NCI-H1417 treated with DMSO at 0.1 percent for 48 hours (cell line): ENCODE measurements at regions not wholly inside any gene's neighbourhood (a gene's known extent, or its start where the extent isn't known, plus 50 kb on each side); places are given as distances from the start of the nearest gene placed in this dataset.

Experiments
- DNase-seq: peaks from one replicate; lab custom pipeline; 2025; lab: John Stamatoyannopoulos, UW

- DNase-seq, result no peak
Measured at GRCh38 chr9:99537996-99538395, 283.7 kb upstream of the NR4A3 start.

DNA sequence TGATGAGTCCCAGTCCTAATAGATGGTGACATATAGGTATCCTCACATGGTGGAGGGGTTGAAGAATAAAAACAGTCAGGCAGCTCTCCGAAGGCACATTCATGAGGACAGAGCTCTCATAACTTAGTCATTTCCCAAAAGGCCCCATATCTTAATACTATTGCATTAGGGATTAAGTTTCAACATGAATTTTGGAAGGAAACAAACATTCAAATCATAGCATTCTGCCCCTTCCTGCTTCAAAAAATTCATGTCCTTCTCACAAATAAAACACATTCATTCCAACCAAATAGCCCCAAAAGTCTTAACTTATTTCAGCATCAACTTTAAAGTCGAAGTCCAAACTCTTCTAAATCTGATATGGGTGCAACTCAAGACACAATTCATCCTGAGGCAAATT lies 277.2 kb upstream of the NR4A3 start:
- no peak for DNase-seq

DNA sequence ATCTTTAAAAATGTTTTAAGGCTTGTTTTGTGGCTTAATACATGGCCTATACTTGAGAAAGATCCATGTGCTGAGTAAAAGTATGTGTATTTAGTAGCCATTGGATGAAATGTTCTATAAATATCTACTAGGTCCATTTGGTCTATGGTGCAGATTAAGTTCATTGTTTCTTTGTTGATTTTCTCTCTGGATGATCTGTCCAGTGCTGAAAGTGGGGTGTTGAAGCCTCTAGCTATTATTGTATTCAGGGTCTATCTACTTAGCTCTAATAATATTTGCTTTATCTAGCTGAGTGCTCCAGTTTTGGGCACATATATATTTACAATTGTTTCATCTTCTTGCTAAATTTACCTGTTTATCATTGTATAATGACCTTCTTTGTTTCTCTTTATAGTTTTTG lies 272.2 kb upstream of the NR4A3 start:
- DNase-seq, result no peak

DNA sequence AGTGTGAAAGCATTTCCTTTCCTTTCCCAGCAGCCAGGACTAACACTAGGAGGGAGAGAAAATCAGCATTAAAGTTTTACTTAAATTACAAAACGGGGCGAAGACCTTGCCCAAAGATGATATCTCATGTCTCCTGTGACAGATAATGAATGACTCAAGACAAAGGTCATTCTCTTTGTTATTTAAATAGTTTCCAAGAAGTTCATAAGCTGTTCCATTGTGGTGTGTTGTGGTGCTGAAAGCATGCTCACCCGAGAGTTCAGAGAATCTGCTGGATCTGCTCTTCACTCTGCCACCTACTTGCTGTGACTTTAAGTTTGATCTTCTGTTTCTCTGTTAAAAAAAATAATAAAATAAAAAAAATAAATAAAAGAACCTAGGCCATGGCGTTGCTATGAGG lies 265.9 kb upstream of the NR4A3 start:
- DNase-seq, result no peak

DNA sequence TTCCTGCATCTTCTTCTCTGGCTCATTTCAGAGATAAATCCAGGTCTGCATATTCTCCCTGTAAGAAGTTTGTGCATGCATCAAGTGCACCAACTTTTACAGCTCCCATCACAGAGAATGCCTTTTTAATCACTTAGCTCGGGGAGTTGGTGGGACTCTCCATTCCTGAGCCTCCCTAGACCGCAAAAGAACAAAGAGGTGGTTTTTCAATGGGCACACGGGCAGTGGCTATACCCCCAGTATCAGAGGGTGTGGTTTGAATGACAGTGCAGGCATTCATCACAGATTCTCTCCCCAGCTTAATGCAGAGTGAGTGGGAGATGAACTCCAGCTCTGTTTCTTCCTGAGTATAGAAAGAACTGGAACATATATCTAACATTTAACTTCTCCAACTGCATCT lies 264.7 kb upstream of the NR4A3 start:
- no peak for DNase-seq

- no peak for DNase-seq
Measured at GRCh38 chr9:99557816-99558215, 263.9 kb upstream of the NR4A3 start.

- DNase-seq, result no peak
Measured at GRCh38 chr9:99559776-99560175, 261.9 kb upstream of the NR4A3 start.

DNA sequence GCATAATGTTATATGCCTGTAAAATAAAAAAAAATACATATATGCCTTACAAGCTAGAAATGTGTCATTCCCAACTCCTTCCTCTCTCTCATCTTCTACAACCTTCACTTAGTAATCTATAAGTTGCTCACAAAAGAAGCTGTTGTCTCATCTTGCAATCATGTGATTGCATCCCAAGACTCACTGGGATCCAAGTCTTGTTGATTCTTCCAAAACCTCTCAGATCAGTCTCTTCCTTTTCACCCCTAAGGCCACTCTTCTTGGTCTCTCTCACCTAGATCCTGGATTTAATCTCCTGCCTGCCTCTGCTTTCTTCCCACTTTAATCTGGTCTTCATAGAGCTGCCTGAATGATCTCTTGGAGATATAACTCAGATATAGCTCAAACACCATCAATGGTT lies 261.1 kb upstream of the NR4A3 start:
- DNase-seq, result no peak

DNA sequence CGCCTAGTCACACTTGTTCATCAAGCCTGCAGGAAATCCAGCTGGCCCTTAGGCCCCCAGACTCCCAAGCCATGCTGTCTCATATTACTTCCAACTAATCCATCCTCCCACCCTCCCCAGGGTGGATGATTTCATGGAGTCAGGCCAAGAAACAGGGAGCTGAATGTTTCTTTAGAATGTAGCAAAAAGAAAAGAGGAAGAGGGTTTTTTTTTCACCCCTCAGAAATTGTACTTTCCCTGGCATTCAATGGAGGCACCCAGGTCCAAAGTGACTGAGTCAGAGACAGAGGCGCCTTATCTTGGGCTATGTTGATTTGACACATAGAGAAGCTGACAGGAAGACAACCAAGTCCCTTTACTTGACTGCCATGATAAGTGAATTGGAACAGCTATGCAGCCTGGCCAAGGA lies 260.2 kb upstream of the NR4A3 start:
- no peak for DNase-seq

GRCh38 chr9:99561961-99562565 lies 259.6 kb upstream of the NR4A3 start:
- DNase-seq, result no peak

- DNase-seq, result no peak
Measured at GRCh38 chr9:99563364-99563763, 258.3 kb upstream of the NR4A3 start.

- no peak for DNase-seq
Measured at GRCh38 chr9:99565203-99565602, 256.5 kb upstream of the NR4A3 start.

GRCh38 chr9:99567436-99567835 lies 254.2 kb upstream of the NR4A3 start:
- no peak for DNase-seq

DNA sequence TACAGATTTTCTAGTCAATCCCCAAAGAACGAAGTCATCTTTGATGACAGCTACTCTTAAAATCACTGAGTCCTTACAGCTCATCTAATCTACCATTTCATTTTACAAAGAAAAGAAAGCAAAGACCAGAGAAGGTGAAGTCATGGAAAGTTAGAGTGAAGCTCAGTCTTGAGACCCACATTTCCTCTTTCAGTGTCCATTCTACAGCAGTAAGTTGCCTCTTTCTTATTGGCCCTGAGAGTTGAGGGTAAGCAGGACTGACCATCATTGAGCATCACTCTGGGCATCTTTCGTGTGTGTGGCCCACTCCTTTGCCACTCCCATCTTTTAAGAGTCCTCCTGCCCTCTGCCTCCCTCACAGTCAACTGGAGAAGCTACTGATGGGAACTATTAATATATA lies 251.8 kb upstream of the NR4A3 start:
- no peak for DNase-seq

DNA sequence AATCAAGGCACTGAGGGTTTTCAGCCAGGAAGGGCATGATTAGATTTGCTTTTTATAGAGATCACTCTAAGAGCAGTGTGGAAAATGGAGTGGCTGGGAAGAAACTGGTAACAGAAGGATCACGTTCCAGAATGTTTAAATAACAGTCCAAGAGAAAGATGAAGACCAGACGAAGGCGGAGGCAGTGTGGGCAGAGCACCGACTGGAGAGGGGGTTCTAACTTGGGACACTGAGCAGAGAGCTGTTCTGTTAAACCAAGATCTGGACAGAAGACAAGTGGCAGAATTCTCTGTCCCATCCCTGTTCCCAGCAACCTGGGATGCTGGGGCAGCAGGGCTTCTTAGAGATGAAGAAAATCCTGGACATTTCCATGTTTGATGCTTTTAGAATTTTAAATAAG lies 249.1 kb upstream of the NR4A3 start:
- no peak for DNase-seq

DNA sequence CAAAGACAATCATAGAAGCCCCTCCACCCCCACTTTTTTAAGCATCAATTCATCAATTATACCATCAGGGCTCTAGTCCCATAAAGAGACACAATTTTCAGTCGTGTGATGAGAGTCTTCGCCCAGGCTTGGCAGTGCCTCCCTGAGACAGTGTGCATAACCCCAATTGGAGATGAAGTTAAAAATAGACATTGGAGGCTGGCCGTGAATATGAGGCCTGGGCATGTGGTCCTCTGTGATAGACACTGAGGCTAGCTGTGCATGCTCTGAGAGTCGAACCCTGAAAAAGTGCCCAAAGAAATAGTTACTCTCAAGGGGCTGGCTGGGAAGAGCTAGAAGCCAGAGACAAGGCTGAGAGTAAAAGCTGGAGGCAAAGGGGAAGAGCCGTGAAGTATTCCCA lies 248.6 kb upstream of the NR4A3 start:
- no peak for DNase-seq

GRCh38 chr9:99573886-99574285 lies 247.8 kb upstream of the NR4A3 start:
- no peak for DNase-seq

- DNase-seq, result no peak
Measured at GRCh38 chr9:99576002-99576401, 245.7 kb upstream of the NR4A3 start.

DNA sequence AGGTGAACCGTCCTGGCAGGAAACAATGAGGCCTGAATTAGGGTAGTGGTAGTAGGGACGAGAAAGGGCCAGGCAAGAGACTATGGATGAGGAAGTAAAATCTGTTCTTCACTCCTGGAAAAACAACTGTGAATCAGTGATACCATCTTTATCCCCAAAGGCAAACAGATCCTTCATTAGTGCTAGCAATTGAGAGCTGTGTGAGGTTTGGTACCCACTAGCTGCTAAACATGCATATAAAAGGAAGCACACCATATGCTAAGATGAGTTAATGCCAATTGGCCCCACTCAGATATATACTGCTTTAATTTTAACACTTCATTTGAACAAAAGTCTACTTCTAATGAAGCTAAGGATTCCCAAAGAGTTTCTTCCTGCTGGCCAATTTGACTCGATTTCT lies 244.8 kb upstream of the NR4A3 start:
- DNase-seq, result no peak

- no peak for DNase-seq
Measured at GRCh38 chr9:99577351-99577750, 244.3 kb upstream of the NR4A3 start.

DNA sequence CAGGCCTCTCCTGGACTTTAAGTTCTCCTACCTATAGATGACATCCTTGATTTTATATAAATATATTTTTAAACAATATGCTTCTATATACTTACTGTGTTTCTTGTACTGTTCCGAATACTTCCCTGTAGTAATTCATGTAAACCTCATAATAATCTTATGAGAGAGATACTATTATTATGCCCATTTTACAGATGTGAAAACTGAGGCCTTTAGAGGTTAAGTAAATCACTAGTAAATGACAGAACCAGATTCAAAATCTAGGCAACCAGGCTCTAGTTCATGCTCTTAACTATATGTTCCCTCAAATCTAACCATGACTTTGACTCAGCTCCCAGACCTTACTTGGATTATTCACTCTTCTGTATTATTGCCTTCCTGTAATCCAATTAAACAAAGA lies 243.0 kb upstream of the NR4A3 start:
- no peak for DNase-seq

GRCh38 chr9:99579964-99580363 lies 241.7 kb upstream of the NR4A3 start:
- DNase-seq, result no peak

DNA sequence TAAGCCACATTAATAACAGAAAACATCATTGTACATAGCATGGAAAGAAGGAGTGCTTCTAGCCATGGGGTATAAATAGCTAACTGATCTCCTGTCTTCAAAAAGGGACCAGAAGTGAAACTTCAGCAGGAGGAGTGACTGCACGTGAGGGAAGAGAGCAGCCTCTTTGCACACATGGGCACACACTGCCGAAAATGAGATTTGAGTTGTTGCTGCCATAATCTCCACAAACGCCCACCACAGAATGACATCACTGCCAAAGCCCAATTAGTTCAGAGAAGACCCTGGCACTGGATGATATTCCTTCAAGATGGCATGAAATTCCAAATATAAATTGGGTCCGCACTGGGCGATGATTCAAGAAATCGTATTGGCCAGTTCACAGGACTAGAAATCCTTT lies 238.9 kb upstream of the NR4A3 start:
- no peak for DNase-seq

GRCh38 chr9:99588299-99588698 lies 233.4 kb upstream of the NR4A3 start:
- DNase-seq, result no peak

- DNase-seq, result no peak
Measured at GRCh38 chr9:99588747-99589146, 232.9 kb upstream of the NR4A3 start.
